Kidney tubule cell (primary cell): ENCODE measurements at regions not wholly inside any gene's neighbourhood (a gene's known extent, or its start where the extent isn't known, plus 50 kb on each side); places are given as distances from the start of the nearest gene placed in this dataset.

Experiments used
- DNase-seq: peaks from one replicate; pipeline ENCODE4 v3.0.0-alpha.2; 2018; ENCODE audit warnings: low spot score

DNA sequence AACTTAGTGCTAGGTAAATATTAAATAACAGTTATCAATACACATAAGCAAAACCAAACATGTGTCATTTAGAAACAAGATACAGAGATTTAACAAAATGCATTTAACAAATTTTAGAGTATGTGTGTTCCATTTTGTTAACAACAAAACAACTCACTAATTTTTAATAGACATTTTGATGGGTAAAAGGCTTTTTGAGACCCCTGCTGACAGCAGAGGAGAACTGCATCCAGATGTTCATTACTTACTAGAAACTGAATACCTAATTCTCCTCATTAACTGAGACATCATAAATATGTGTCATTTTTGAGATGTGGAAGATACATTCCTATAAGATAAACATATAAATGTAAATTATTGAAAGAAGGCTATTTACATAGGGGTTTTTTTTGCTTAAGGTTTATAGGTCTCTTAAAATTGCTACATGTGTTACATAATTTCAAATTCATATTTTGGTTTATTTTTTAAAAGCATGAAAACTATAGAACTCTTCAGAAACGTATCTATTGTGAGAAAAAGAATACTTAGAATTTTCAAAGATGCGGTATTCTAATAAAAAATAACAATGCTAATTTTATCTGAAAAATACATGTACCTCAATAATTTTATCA, 1009.8 kb downstream of the TUSC7 start:
- peak; percentile 29 for DNase-seq

DNA sequence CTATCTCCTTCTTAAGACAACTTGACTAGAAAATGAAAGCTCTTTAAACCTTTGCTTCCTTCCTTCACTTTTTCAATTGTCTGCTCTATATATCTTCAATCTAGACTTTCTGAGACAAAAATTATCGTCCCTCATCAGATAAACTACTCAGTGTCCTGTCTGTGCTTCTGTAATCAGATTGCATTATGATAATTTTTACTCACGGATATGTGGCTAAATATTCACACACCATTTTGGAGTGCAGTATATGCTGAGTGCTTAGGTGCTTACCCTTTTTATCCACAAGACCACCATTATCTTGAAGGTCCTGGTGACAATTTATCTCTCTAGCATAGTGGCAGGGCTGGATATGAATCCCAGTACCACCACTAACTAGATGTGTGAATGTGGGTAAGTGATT, 1012.3 kb downstream of the TUSC7 start:
- DNase-seq = no peak

DNA sequence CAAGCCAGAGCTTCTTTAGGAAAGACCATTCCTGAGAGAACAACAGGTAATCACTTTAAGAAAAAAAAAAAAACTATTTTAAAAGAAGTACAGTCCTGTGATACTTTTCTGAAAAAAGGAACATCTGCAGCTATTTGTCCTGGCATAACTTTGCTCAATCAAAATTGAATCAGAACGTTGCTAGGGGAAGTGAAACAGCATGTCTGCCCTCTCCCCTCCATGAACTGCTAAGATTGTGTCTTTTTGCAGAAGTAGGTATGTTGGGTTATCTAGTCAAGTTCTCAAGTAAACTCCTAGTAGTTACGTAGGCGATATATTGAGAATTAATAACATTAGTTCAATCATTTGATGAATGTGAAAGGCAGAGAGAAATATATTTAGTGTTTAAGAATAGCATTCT, 1013.3 kb downstream of the TUSC7 start:
- no peak for DNase-seq

DNA sequence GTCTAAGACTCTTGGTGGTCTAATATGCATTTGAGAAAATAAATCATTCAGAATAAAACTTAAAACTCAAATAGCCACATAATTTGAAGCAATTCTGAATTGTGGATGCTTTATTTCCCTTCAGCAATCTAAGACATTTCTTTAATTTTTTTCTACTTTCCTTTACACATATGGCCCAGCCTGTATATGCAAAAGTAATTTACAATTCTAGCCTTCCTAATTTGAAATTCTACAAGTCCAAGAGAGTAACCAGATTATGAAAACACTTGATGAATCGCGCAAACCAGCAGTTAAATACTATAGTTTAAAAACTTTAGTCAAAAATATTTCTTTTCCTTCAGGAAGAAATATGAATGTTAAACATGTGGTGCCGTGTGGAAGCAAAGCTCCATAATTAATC, 1014.2 kb downstream of the TUSC7 start:
- DNase-seq = no peak

DNA sequence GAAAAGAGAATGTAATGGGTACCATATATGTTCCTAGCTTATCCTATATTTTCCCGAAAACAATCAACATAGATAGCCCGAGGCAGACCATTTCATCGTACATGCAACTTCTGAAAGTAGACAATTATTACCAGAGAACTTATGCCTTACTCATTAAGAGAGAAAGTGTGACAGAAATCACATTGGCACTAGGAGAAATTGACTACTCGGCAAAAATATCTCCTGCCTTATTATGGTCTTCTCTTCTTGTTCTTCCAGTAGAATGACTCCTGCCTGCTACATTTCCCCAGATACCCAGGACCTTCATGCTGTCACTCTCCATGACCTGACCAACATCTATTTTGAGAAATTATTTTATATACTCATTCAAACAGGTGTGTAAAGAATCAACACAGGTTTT, 1015.7 kb downstream of the TUSC7 start:
- no peak for DNase-seq

DNA sequence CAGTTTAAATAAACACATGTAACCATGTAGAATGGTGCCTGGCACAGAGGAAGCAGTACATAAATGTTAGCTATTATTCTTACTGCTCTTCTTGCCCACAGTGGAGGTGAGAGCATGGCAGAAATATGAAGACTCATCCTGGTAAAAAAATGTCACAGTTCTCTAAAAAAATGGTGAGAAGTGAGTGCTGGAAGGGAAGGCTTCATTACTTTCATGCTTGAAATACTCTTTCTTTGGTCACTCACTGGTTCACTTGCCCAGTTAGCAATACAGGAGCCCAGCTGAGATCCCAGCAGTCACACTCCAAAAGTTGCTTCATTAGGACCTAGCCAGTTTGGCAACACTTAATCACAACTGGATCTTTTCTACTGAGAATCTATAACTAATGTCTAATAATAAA, 1017.2 kb downstream of the TUSC7 start:
- DNase-seq = no peak

DNA sequence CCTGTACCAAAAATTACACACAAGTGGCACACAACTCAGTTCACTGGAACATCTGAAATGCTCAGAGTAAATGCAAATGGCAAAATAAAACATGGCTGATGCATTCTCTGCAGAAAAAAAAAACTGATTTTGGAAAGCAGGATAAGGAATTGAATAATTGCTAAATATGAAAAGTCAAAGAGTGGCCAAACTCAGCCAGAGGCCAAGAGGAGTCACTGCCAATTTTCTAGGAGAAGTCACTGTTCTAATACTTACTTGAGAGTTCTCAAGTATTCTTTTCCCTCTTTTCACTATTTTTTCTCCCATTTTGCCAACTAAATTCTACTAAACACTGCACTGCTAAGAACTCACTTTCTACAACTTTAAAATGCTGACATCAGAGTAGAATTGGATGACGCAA, 1018.6 kb downstream of the TUSC7 start:
- no peak for DNase-seq

DNA sequence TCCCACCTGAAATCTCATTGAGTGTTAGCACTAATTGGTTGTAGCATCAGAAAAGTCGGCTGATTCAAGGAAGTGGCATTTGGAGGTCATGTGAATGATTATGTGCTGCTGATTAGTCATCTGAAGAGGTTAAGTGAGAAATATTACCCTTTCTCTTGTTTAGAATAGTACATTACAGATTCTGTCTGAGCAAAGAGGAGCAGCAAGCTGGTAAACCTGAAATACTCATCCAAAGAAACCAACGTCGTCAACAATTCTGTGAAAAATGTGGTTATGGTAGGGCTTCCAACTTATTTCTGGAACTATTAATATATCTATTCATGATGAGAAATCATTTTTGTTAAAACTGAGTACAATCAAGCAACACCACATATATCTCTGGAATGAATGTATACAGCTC, 1024.9 kb downstream of the TUSC7 start:
- DNase-seq = peak; percentile 61

DNA sequence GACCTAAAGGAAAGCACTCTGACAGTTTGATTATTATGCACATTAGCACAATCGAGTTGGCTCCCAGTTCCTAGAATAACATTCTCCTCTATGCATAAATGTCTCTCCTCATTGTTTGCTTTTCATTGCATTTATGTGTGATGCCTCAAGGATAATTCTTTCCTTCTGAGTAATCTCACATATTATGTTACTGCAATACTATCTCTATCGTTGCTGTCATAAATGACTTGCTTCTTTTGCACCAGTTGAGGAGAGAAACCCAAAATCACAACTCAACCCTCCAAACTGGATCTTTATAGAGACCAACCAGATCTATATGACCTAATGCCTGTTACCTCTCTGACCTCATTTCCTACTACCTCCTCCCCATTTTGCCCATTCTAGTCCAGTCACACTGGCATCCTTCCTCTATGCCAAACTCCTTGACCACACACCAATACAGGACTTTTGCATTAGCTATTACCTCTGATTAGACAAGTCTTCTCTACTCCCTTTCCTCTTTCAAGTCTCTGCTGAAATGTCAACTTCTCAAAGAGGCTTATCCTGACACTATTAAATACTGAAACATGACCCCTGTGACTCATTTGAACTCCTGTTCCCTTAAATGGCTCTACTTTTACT, 1026.0 kb downstream of the TUSC7 start:
- peak; percentile 51 for DNase-seq

DNA sequence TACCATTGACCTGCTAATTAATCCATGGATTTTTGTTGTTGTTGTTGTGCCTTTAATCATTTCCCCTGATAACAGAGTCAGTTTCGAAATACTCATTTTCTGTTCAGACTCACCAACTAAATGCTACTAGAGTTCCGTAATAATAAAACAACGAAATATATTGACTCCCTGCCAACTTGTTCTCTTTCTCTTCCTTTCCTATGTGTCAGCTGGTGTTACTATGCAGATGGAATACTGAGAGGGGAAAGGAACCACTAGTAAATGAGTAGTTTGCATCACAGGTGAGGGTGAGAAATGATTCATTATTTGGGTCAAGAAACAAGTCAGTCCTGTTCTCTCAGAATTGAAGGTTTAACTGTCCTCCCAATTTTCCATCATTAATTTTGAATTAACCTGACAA, 1027.3 kb downstream of the TUSC7 start:
- DNase-seq = peak; percentile 47

DNA sequence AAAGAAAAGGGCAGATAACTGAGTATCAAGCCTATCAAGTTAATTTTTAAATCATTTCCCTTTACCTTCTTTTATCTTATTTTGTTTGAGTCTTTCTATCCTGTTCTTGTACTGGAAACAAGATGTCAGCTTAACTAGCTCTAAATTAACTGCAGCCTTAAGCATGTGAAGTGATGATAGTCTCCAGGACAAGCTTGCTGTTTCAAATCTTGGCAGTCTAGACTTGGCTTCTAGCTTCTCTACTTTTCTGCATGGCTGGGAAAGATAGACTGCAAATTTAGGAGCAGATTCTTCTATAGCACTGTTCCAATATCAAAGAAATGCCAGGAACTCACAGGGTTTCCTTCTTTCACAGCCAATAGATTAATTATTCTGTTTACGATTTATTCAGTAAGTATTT, 1034.4 kb downstream of the TUSC7 start:
- DNase-seq = no peak

DNA sequence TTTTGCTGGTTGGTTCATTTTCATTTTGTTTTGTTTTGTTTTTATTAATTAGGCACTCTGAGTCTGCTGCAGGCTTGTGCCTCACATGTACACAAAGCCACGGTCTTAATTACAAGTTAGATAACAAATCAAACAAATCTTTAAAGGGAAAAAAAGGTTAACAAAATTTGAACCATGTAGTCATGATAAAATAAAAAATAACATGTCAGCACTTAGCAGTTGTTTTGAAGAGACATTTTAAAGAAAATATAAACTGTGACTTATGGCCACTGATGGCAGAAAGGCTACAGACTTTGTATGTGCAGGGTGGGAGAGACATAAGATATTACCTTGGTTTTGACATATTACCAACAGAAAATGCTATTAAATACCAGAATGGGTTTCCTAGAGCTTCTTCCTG, 1035.4 kb downstream of the TUSC7 start:
- no peak for DNase-seq

DNA sequence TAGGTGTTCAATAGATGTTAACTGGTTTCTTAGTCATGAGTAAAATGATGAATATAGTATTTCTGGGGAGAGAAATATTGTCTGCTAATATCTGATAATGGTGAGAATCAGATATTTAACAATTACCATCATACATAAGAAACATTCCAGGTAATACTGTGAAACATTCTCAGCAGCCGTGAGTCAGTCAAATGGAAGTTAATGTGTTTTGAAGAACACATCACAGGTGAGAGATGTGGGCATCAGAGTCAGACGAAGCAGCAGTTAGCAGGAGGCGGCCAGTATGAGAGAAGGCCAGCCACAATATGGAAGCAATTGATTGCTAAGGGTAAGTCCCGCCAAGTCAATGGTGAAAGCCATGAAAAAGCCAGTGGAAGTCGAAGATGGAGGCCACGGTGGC, 1035.9 kb downstream of the TUSC7 start:
- peak; percentile 28 for DNase-seq

DNA sequence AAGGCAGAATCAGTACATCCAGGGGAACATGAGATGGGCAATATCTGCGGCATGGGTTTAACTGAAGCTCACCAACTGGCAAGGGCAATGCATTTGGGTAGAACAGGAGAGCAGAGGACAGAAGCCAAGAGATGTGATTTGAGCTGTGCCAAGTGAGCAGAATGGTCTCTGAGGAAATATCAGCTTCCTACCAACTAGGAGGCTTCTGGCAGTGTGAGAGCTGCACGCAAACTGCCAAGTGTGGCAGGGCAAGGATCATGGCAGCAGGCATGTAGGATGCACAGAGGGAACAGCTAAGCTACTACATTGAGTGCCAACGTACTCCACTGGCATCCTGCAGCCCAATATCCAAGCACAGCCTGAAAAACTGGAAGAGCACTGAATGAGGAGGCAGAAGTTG, 1036.5 kb downstream of the TUSC7 start:
- DNase-seq = no peak

DNA sequence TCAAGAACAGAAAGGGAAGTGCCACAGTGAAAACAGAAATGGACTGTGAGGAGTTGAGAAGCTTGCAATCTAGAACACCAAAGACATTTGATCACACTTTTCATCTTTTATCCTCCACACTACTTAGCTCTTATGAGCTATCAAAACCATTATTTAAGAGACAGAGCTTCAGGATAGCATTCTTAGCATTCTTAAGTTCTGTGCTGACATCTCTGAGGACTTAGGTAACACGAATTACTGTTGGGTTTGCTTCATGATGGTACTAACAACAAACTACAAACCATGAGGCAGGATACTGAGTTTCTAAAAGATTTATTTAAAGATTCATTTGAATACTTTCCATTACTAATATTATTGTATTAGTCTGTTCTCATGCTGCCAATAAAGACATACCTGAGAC, 1038.6 kb downstream of the TUSC7 start:
- DNase-seq = peak; percentile 8

DNA sequence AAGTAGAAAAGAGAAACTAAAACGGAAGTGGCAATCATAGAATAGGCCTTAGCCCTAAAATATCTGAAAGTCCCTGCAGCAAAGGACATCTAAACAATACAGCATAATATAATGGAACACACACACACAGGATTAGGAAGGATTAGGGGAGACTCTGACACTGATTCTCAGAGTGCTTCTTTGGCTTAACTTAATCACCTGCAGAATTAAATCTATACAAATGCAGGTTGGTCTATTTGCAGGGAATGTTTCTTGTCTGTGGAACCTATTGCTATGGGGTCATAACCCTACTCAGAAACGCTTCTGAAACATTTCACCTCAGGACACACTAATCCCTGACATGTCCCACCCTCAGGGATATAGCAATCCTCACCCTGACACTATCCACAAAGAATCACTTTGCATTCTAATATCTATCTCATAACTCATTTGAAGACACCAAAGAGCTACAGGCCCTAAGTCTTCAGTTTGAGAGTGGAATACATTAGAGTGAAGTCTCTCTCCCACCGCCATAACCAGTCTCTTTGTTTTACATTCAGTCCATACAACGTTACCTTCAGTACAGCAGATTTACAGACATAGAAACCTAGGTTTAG, 1041.2 kb downstream of the TUSC7 start:
- no peak for DNase-seq

DNA sequence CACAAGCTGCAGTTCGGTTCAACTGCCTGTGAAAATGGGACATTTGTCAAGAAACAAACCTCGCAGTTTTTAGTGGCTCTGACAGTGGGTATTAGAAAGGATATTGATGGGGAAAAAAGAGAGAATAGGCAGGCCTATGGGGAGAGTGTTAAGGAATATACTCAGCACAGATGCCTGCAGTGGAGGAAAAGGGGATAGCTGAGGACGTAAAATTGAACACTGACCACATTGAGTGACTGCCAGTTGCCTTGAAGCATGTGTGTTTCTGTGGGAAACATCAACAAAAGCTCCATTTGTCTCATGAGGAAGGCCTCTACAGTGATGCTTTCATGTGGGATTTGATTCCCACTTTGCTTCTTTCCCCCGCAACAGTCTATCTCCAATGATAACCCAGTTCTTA, 1042.1 kb downstream of the TUSC7 start:
- DNase-seq = no peak

DNA sequence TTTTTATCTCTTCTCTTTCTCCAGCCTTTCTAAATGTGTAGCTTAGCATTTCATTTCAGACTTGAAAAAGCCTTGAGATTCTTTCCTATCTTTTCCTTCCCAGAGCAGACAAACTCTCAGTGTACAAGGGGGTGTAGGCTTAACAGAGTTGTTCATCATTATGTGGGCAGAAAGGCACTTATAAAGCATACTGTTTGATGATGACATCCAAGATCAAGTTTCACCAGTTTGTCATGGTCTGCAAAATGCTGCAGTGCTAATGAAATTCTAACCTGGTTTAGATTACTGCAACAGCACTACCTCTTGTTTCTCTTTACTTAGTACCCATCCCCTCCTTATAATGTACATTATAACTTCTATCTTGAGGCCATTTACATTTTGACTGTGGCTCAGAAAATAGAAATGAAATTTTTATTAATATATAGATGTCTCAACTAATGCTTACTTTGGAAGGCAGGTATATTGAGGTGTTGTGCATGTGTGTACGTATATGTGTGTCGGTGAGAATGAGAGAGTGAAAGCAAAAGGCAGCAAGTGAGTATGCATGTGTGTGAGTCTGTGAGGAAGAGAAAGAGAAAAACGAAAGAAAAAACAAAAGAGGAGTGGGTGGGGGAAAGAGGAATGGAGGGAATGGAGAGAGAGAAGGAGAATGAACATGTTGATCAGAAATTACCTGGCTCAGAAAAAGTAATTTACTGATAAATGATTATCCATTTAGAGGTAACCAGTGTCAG, 1043.6 kb downstream of the TUSC7 start:
- DNase-seq = no peak

DNA sequence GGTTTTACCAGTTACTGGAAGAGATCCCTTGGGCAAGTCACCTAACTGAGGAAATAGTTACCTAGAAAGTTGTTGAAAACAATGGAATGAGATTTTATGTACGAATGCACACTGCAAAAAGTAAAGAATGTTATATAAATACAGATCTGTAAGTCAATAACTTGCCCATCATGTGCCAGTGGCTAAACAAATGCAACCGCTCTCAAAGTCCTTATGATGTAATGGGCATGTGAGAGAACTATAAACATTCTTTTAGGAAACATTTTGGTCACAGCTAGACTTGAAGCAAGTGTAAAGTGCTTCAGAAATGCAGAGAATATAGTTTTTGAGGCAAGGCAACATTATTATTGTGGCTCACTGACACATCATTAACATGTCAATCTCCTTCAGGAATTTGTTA, 1044.5 kb downstream of the TUSC7 start:
- DNase-seq = no peak

DNA sequence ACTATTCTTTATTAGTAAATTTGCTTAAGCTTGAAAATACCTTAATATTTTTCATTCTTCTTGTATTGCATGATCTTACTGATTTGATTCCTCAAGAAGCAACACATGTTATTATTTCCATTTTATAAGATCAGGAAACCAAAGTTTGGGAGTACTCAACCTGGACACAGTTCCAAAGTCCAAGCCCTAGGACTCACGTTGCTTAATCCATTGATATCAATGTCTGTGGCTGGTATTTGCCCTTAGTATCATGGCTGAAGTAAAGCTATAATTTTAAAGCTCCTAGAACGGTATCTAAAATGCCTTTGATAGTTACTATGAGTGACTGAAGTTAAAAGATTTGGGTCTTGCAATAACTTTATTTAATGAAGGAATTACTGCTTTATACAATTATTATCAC, 1045.3 kb downstream of the TUSC7 start:
- no peak for DNase-seq

DNA sequence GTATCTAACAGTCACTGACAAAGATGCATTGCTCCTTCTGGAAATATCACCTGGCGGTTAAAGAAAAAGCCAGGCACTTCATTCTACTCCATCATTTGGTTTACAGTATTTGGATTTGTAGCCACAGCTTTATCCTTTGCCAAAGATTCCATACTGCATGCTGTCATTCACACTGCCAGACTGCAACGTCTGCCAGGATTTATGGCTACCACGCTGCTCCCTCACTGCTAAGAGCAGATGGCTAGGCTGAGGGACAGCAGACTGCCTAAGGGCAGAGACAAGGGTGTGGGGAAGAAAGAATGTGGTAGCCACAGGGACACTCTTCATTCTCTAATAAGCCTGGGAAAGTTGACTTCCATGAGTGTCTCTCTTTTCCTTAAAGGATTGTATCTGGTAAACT, 1047.0 kb downstream of the TUSC7 start:
- no peak for DNase-seq

DNA sequence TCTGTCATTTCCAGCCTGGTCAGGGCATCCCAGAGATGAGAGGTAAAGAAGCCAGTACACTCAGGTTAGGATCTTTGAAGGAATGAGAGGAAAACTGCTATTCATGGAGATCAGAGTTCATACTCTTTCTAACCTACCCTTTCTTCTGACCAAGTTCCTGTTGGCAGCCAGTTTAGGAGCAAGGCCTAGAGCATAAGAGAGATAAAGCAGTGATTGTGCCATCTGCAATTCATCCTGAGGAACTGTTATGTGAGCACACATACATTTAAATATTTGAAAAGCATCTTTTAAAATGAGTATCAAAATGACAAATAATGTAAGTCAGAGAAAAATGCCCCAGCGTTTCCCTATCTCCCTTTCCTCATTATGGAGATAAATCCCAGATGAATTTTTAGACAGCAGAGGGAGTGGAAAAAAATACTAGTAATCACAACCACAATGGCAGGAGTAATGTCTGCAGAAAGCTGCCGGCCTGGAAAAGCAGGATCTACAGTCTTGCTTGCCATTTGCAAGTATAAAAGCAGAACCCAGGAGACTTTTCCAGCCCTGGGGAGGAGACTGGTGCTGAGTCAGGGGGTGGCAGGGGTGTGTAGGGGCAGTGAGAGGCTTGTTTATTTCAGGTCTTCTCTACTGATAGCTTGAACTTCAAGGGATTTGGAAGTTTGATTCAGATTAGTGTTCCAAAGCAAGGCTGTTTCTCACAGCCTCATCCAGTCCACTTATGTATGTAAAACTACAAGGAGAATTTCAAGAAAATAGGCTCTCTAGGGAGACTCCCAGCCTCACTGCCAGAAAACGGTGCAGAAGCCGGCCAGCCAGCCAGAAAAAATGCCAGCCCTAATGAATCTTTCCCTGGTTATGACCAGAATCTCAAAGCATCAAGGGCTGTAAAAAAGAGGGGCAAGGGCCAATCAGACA, 1052.4 kb downstream of the TUSC7 start:
- no peak for DNase-seq
